ENCODE measurements at regions not wholly inside any gene's neighbourhood (a gene's known extent, or its start where the extent isn't known, plus 50 kb on each side); places are given as distances from the start of the nearest gene placed in this dataset.

DNA sequence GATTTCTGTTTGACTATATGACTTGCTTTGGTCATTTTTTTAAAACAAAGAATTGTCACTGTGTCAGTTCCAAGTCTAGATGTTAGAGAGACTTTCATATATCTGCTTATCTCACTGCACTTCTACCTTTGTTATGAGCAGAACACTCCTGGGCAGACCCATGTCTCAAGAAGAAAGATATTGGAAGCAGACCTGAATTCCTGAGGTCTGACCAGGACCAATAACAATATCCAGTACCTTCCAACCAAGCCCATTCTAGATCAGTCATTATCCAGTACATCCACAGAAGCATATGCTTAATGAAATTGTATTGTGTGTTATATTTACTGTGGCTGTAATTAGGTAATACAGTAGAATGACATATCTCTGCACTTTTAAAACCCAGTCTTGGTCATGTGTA lies 811.3 kb upstream of the GBE1 start:
- Histone ChIP-seq H3K27ac (replicated peaks) (no peak overlapping the region), H3K4me3 (replicated peaks; ENCODE audit: insufficient read depth, low read length) (no peak overlapping the region), H3K27me3 (ENCODE audit: insufficient read depth, poor library complexity, severe bottlenecking) (no peaks in the 10 kb centered on the region)
- DNase-seq (ENCODE audit: low read depth in 1 of 2, low spot score in 1 of 2): no peak
- TF ChIP-seq, protein P1, sequence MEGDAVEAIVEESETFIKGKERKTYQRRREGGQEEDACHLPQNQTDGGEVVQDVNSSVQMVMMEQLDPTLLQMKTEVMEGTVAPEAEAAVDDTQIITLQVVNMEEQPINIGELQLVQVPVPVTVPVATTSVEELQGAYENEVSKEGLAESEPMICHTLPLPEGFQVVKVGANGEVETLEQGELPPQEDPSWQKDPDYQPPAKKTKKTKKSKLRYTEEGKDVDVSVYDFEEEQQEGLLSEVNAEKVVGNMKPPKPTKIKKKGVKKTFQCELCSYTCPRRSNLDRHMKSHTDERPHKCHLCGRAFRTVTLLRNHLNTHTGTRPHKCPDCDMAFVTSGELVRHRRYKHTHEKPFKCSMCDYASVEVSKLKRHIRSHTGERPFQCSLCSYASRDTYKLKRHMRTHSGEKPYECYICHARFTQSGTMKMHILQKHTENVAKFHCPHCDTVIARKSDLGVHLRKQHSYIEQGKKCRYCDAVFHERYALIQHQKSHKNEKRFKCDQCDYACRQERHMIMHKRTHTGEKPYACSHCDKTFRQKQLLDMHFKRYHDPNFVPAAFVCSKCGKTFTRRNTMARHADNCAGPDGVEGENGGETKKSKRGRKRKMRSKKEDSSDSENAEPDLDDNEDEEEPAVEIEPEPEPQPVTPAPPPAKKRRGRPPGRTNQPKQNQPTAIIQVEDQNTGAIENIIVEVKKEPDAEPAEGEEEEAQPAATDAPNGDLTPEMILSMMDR (IDR thresholded peaks at IDR 0.05; ENCODE audit: insufficient read depth, low read length): no peak
- TF ChIP-seq, protein P2, sequence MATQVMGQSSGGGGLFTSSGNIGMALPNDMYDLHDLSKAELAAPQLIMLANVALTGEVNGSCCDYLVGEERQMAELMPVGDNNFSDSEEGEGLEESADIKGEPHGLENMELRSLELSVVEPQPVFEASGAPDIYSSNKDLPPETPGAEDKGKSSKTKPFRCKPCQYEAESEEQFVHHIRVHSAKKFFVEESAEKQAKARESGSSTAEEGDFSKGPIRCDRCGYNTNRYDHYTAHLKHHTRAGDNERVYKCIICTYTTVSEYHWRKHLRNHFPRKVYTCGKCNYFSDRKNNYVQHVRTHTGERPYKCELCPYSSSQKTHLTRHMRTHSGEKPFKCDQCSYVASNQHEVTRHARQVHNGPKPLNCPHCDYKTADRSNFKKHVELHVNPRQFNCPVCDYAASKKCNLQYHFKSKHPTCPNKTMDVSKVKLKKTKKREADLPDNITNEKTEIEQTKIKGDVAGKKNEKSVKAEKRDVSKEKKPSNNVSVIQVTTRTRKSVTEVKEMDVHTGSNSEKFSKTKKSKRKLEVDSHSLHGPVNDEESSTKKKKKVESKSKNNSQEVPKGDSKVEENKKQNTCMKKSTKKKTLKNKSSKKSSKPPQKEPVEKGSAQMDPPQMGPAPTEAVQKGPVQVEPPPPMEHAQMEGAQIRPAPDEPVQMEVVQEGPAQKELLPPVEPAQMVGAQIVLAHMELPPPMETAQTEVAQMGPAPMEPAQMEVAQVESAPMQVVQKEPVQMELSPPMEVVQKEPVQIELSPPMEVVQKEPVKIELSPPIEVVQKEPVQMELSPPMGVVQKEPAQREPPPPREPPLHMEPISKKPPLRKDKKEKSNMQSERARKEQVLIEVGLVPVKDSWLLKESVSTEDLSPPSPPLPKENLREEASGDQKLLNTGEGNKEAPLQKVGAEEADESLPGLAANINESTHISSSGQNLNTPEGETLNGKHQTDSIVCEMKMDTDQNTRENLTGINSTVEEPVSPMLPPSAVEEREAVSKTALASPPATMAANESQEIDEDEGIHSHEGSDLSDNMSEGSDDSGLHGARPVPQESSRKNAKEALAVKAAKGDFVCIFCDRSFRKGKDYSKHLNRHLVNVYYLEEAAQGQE (IDR thresholded peaks at IDR 0.05; ENCODE audit: insufficient replicate concordance, low read depth): no peak
- TF ChIP-seq SPI1 (IDR thresholded peaks at IDR 0.05; ENCODE audit: borderline replicate concordance, low read depth) (no peak), POLR2AphosphoS5 (IDR thresholded peaks at IDR 0.05; ENCODE audit: low read depth) (no peak), GABPA (IDR thresholded peaks at IDR 0.05; ENCODE audit: low read depth) (no peak)

DNA sequence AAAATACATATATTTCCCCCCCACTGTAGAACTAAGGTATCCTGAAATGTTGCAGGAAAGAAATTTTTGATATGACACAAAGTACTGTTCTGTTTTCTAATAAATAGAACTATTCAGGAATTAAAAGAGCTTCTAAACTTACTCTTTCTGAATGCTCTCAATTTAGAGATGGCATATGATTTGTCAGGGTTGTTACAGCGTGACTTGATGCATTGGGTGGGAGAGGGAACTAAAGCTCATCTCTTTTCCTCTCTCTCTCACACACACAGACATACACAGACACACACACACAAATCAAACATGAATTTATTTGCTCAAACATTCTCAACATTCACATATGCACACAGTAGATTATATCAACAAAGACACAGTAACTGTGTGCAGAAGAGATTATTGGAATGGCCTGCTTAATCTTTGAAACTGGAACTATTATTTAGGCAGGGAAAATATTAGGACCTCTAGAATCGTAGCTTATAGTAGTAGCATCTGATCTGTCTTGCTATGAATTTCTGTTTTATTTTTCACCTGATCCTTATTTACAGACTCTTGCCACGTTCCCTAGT lies 807.4 kb upstream of the GBE1 start:
- H3K27me3 ChIP-seq (ENCODE audit: insufficient read depth, poor library complexity, severe bottlenecking): no peaks in the 10 kb centered on the region
- H3K4me3 ChIP-seq (replicated peaks; ENCODE audit: insufficient read depth, low read length): no peak overlapping the region
- no peak for TF ChIP-seq SPI1 (IDR thresholded peaks at IDR 0.05; ENCODE audit: borderline replicate concordance, low read depth)
- H3K27ac ChIP-seq (replicated peaks): no peak overlapping the region
- no peak for DNase-seq (ENCODE audit: low read depth in 1 of 2, low spot score in 1 of 2)

GRCh38 chr3:82567029-82567600 lies 805.7 kb upstream of the GBE1 start:
- H3K4me3 ChIP-seq (replicated peaks; ENCODE audit: insufficient read depth, low read length): no peak overlapping the region
- H3K27ac ChIP-seq (replicated peaks): no peak overlapping the region
- no peaks in the 10 kb centered on the region for H3K27me3 ChIP-seq (ENCODE audit: insufficient read depth, poor library complexity, severe bottlenecking)
- TF ChIP-seq, protein P2 (IDR thresholded peaks at IDR 0.05; ENCODE audit: insufficient replicate concordance, low read depth): no peak
- TF ChIP-seq, protein P1 (IDR thresholded peaks at IDR 0.05; ENCODE audit: insufficient read depth, low read length): no peak
- no peak for TF ChIP-seq SPI1 (IDR thresholded peaks at IDR 0.05; ENCODE audit: borderline replicate concordance, low read depth)
- no peak for TF ChIP-seq GABPA (IDR thresholded peaks at IDR 0.05; ENCODE audit: low read depth)
- no peak for TF ChIP-seq POLR2AphosphoS5 (IDR thresholded peaks at IDR 0.05; ENCODE audit: low read depth)
- no peak for DNase-seq (ENCODE audit: low read depth in 1 of 2, low spot score in 1 of 2)

- DNase-seq (ENCODE audit: low read depth in 1 of 2, low spot score in 1 of 2): no peak
- Histone ChIP-seq H3K27ac (replicated peaks) (no peak overlapping the region), H3K27me3 (ENCODE audit: insufficient read depth, poor library complexity, severe bottlenecking) (no peaks in the 10 kb centered on the region), H3K4me3 (replicated peaks; ENCODE audit: insufficient read depth, low read length) (no peak overlapping the region)
- TF ChIP-seq POLR2AphosphoS5 (IDR thresholded peaks at IDR 0.05; ENCODE audit: low read depth) (no peak), GABPA (IDR thresholded peaks at IDR 0.05; ENCODE audit: low read depth) (no peak), SPI1 (IDR thresholded peaks at IDR 0.05; ENCODE audit: borderline replicate concordance, low read depth) (no peak)
- TF ChIP-seq, protein P1 (IDR thresholded peaks at IDR 0.05; ENCODE audit: insufficient read depth, low read length): no peak
- TF ChIP-seq, protein P2 (IDR thresholded peaks at IDR 0.05; ENCODE audit: insufficient replicate concordance, low read depth): no peak
Observed at GRCh38 chr3:82562896-82563295, 801.5 kb upstream of the GBE1 start.

All from HL-60 (cell line).